ENCODE measurements at regions not wholly inside any gene's neighbourhood (a gene's known extent, or its start where the extent isn't known, plus 50 kb on each side); places are given as distances from the start of the nearest gene placed in this dataset.

- no peak for DNase-seq
Observed at GRCh38 chr7:41059796-41060195, 643.1 kb downstream of the INHBA start.

GRCh38 chr7:41058986-41059741, 643.7 kb downstream of the INHBA start:
- no peak for DNase-seq

- no peak for DNase-seq
Observed at GRCh38 chr7:41054960-41055661, 647.8 kb downstream of the INHBA start.

- no peak for DNase-seq
Observed at GRCh38 chr7:41053820-41054219, 649.1 kb downstream of the INHBA start.

- DNase-seq = no peak
Observed at GRCh38 chr7:41052736-41053135, 650.2 kb downstream of the INHBA start.

GRCh38 chr7:41052201-41052600, 650.7 kb downstream of the INHBA start:
- no peak for DNase-seq

- DNase-seq = no peak
Observed at GRCh38 chr7:41051535-41051934, 651.4 kb downstream of the INHBA start.

- no peak for DNase-seq
Observed at GRCh38 chr7:41051062-41051461, 651.8 kb downstream of the INHBA start.

- no peak for DNase-seq
Observed at GRCh38 chr7:41048771-41049170, 654.1 kb downstream of the INHBA start.

GRCh38 chr7:41047789-41048191, 655.1 kb downstream of the INHBA start:
- DNase-seq = no peak

GRCh38 chr7:41047211-41047610, 655.7 kb downstream of the INHBA start:
- DNase-seq = no peak

GRCh38 chr7:41046776-41047175, 656.1 kb downstream of the INHBA start:
- DNase-seq = no peak

GRCh38 chr7:41046221-41046761, 656.6 kb downstream of the INHBA start:
- no peak for DNase-seq

- DNase-seq = no peak
Observed at GRCh38 chr7:41045556-41046123, 657.2 kb downstream of the INHBA start.

GRCh38 chr7:41039981-41040380, 662.9 kb downstream of the INHBA start:
- no peak for DNase-seq

- DNase-seq = no peak
Observed at GRCh38 chr7:41039386-41039953, 663.4 kb downstream of the INHBA start.

- DNase-seq = no peak
Observed at GRCh38 chr7:41038211-41038610, 664.7 kb downstream of the INHBA start.

- no peak for DNase-seq
Observed at GRCh38 chr7:41037691-41038090, 665.2 kb downstream of the INHBA start.

GRCh38 chr7:41035794-41036193, 667.1 kb downstream of the INHBA start:
- no peak for DNase-seq

GRCh38 chr7:41033500-41033899, 669.4 kb downstream of the INHBA start:
- no peak for DNase-seq

GRCh38 chr7:41030673-41031072, 672.2 kb downstream of the INHBA start:
- DNase-seq = no peak

- no peak for DNase-seq
Observed at GRCh38 chr7:41029072-41029499, 673.8 kb downstream of the INHBA start.

- no peak for DNase-seq
Observed at GRCh38 chr7:41028580-41028979, 674.3 kb downstream of the INHBA start.

All from hematopoietic multipotent progenitor cell treated with erythropoietin and hydrocortisone succinate and interleukin-3 and kit ligand, for 8 days (in vitro differentiated cells).